HG03442 (cell line): ENCODE measurements at regions not wholly inside any gene's neighbourhood (a gene's known extent, or its start where the extent isn't known, plus 50 kb on each side); places are given as distances from the start of the nearest gene placed in this dataset.

Experiments used
- ATAC-seq: cut with Tn5 transposase; IDR thresholded peaks from one replicate; pipeline ENCODE4 v1.9.1; 2021; ENCODE audit warnings: mild to moderate bottlenecking, moderate library complexity; ENCODE audit not compliant: unreplicated experiment

DNA sequence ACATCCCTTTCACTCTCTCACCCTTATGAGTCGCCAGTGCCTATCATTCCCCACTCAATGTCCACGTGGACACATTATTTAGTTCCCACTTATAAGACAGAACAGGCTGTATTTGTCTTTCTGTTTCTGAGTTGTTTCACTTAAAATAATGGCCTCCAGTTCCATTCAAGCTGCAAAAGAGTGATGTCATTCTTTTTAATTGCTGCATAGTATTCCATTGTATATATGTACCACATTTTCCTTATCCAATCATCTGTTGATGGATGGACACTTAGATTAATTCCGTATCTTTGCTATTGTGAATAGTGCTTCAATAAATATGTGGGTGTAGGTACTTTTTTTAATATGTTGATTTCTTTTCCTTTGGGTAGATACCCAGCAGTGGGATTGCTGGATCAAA, 79.1 kb downstream of the ZNF365 start:
- ATAC-seq: no peak

DNA sequence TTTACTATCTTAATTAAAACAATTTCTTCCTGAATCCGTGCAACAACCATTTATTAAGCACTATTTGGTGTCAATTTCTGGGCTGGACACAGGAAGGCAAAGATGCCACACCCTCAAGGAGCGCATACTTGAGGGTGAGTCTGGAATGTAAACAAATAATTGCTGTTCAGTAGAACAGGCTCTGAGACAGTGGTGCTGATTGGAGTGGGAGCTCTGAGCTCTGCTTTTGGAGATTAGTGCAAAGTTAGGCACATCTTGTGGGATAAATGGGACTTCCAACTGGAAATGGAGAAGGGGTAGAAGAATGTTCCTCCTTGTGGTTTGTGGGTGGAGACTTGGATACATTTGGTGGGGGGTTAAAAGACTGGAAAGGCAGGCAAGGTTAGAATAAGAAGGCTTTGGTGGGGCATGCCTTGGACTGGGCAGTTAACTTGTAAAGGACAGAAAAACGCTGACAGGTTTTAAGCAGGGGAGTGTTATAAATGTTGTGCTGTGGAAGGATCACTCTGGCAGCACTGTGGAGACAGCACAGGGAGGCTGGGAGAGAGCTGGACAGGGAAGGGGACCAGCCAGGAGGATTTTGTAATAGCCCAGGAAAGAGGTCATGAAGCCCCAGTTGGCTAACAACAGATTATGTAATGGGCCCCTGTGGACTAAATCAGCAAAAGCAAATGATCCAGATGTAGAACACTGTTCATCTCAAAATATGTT, 80.7 kb downstream of the ZNF365 start:
- ATAC-seq: no peak

DNA sequence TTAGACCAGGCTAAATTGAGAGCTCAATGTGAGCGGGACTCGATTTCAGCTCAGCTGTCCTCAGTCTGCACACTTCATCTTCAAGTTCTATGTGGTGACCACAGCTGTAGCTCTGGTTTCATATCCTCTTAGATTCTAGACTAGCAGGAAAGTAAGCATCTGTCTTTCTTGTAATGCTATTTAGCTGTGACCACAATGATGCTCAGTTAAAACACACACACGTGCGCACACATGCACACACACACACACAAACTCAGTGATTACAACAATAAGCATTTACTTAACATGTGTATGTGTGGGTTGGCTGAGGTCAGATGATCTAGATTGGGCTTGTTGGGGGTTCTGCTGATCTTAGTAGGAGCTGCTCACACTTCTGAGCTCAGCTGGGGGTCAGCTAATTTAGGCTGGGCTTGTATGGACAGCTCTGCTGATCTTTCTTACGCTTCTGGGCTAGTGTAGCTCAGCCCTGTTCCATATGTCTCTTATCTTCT, 82.5 kb downstream of the ZNF365 start:
- peak; percentile 99 for ATAC-seq

DNA sequence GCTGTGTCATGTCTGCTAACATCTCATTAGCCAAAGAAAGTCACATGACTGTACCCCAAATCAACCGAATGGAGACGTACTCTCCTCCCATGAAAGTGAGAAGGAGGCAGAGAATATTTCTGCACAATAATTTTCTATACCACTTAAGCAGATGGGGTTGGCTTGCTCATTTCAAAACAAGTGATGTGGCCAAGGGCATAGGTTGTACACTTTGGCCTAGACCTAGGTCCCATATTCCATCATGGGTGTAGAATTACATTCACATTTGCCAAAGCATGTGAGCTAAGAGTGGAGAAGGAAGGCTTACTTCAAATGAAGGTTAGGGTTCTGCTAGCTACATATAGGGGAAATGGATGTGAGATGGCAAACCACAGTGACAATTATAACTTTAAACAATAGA, 83.0 kb downstream of the ZNF365 start:
- peak; percentile 4 for ATAC-seq

DNA sequence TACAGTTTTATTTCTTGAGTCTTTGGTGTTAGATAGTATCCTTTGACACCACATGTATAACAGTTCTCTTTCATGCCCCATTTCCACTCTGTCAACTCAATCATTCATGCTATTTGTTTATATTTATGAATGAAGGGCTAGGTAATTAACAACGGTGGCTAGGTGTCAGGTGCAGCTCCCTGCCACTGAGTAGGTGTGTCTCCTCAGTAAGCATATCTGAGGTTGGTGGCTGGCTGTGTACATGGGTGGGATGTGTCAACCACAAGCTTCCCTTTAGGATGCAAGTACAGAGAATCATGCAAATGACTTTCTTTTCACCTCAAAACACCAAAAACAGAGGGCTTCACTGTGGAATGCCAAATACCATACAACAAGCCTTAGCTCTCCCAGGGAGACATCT, 83.4 kb downstream of the ZNF365 start:
- peak; percentile 21 for ATAC-seq

DNA sequence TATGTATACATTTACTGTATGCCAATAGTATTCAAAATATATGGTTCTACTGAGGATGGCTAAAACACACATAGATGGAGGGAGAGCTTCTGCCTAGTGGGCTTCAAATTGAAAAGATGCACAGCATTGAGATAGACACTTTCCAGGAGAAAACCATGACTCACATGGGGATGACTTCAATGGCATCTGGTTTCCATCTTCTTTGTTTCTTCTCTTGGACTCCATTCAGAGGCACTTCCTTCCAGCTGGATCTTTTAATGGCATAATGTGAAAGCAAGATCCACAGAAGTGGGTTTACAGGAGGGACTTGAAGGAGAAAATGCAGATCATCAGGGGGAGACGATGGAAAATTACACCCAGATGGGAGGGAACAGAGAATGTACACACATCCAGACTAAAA, 84.9 kb downstream of the ZNF365 start:
- no peak for ATAC-seq

DNA sequence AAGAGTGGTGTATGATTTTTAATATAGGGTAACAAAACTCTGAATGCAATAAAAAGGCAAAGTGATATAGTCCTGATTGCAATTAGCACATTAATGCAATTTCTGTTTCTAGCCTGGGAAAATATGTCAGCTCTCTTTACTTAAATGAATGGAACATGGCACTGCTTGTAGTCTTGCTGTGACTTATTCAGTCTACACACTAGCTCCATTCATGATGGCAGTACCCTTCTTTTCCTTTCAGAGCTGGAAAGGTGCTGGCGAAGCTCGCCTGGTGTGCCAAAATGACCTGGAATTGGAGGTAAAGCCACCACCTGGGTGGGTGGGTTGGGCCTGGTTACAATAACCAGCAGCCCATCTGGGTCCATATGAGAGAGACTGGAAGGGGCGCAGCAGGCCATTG, 85.3 kb downstream of the ZNF365 start:
- no peak for ATAC-seq

DNA sequence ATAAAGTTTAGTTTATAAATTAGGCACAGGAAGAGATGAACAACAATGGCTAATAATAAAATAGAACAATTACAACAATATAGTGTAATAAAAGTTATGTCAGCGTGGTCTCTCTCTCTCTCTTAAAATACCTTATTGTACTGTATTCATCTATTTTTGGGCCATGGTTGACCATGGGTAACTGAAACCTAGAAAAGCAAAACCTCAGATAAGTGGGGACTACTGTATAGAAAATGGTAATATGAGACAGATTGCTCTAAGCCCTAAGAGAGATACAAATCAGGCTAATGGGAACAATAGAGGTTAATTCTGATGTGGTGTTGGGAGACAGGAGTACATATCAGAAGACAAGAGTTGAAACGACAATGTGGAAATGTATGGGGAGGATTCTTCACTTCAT, 86.2 kb downstream of the ZNF365 start:
- no peak for ATAC-seq

DNA sequence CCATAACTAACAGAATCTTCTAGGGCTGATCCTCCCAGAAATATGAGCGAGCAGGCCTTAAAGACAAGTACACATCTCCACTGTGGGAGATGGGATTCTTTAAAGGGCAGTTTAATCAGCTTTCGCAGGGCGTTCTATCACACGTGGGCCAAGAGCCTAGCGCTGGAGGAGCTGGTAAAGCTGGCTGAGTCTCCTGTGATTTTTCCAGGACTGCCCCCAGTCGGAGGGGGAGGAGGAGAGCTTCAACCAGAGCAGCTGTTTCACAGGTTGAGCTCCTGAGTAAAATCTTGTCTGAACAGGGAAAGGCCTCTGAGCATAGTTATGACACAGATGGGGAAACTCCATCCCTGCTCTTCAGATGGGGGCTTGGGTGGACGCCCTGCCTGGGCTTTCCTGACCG, 87.0 kb downstream of the ZNF365 start:
- no peak for ATAC-seq

DNA sequence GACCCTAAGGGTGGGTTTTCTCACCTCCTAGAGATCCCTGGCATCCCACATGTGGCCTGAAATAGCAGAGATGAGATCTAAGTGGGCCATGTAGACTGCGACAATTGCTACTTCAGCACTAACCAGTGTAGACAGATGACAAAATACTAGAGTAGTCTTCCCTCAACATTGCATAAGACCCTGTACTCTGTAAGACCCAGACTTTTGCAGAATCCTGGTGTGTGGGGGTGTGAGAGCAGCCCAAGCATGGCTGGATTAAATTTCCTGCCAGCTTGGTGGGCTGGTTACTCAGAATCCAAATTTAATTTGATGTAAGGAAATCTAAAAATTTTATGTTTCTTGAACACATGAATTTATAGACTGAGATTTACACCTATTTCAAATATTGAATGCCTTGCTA, 88.3 kb downstream of the ZNF365 start:
- ATAC-seq: no peak

DNA sequence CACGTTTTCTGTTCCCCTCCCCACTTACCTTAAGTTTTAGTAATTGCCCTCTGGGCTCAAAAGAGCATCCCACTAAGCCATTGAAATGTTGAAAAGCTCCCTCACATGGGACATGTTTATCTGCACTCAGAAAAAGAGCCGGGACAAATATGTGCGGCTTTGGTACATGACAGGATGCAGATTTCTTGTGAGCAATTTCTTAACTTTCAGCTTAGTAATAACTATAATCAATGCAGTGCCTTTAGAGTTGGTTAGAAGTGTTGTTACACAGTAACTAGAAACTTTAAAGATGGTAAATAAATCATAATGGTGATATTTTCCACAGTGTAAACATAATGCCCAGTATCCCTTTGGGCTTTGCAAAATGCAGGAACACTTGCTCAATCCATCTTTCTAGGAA, 89.2 kb downstream of the ZNF365 start:
- no peak for ATAC-seq

DNA sequence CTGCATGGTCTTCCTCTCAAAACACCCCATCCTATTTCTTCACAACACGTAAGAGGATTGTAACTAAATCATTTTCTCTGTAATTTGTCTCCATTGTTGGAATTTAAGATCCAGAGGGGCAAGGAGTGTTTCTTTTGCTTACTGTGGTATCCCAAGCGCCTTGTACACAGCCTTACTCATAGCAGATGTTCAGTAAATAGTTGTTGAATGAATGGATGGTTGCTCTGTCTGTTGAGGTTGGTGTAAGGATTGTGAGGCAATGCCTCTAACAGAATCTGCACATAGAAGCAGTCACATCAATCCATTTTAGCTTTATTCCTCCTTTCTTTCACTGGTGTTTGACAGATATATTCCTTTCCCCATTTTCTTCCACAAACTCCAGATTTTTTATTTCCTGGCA, 90.1 kb downstream of the ZNF365 start:
- ATAC-seq: no peak

DNA sequence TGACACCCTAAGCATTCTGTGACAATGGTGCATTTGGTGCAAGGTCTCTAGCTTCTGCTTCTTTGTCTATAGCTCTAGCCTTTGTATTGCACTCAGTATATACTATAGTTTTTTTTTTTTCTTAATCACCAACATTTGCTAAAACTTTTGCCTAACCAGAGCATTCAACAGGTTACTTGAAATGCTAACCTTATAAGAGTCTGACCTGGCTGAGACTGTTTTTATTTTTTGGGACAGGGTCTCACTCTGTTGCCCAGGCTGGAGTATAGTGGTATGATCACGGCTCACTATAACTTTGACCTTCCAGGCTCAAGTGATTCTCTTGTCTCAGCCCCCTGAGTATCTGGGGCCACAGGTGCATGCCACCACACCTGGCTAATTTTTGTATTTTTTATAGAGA, 92.4 kb downstream of the ZNF365 start:
- ATAC-seq: no peak

DNA sequence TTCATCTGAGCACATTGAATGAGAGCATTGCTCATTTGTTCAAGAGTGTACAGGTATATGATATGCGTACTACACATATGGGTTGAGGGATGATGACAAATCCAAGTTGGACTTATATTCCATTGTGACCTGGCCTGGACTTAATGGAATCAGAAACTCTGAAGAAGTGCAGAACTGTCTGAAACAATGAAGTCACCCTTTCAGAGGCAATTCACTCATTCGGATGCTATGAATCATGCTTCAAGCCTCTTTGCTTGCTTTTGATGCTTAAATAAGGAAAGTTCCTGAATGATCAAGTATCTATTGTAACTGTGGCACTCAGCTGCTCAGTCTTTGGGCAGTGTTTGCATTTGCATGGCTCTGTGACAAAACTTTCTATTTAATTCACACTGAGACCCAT, 93.4 kb downstream of the ZNF365 start:
- ATAC-seq: no peak

DNA sequence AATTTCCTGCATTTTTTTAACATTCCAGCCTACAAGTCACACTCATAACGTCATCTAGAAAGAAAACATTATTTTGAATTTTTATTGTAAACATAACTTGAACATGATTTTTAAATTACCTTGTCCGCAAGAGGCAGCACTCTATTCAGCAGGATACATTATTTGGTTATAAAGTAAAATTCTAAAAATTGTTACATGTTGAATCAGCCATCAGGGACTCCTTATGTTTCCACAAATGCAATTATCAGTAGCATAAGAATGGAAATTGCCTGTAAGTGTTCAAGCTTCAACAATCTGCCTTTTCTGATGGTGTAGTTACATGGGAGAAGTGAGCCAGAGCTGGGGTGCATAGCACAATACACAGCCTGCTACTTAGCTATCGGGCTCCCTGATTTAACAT, 97.5 kb downstream of the ZNF365 start:
- ATAC-seq: no peak

DNA sequence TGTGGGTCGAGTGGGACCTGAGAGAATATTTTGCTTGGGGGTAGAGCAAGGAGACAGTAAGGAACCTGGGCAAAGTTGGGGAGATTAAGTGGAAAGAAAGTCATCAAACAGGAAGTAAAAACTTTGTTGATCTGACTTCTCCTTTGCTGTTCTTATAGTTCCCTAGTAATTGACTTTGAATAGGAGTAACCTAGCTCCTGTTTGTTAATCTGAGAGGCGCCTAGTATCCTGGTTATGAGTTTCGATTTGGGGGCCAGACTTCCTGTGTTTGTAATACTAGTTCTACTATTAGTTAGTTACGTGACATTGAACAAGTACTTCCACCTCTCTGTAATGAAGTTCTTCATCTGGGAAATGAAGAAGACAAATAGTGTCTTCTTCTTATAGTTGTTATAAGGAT, 99.1 kb downstream of the ZNF365 start:
- ATAC-seq: no peak

DNA sequence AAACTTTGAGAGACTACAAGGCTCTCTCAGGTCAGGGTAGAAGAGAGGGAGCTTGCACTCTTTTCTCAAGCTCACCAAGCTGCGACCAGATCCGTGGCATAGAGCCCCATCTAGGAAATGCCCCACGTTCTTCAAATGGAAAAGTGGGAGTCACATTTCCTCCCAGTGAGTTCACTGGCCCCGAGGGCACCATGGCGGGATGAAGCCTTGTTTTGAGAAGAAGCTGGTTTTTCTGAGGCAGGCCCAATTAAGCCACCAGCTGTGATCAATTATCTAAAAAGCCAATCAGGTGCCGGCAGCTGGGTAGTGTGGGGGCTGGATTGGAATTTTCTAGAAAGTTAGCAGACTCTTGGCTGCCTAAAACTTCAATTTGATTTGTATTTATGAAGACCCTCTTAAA, 101.4 kb downstream of the ZNF365 start:
- ATAC-seq: no peak

DNA sequence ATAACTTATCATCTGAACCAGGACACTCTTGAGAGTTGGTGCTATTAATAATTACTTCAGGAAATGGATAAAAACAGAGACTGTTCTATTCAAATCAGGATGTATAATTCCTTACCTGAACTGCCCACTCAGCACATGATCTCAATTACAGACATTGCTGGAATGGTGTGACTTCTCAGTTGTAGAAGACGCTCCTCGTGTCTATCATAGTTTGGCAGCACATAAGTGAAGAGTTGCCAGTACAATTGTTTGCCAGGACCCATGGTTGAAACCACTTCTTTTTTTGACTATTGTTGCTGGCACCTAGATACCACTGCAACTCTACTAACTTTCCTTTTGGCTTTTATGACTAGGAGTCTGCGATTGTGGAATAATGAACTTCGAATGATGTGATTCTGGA, 105.4 kb downstream of the ZNF365 start:
- no peak for ATAC-seq

DNA sequence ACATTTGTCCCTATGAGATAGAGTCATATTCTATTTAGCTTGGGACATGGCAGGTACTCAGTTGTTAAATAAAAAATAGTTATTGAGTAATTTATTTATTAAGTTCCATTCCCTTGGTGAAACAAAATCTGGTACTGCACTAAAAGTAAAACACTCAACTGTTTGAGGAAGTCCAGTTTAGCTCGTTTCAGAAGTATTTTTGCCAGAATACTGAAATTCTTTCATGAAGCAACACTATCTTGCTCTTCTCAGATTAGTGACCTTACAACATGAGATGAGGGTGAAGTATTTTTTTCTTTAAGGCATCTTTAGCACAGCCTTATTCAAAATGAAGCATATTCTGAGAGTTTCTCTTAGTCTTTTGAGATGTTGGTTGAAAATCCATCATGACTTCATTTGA, 106.0 kb downstream of the ZNF365 start:
- no peak for ATAC-seq

DNA sequence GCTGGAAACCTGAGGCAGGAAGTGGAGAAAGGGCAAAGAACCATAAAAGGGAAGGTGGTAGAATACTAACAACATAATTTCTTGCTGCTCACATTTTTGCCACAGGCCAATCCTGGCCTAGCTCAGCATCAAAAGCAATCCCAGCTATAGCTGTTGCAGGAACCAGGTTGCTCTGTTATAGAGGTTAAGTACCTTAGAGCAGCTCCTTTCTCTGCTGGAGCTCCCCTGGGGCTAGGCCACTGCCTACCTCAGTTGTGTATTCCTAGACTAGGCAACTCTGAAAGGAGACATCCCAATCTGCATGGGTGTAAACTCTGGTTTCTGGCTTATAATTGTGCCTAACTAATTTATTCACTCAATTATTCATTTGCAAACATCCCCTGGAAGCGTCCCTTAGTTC, 108.4 kb downstream of the ZNF365 start:
- ATAC-seq: no peak

DNA sequence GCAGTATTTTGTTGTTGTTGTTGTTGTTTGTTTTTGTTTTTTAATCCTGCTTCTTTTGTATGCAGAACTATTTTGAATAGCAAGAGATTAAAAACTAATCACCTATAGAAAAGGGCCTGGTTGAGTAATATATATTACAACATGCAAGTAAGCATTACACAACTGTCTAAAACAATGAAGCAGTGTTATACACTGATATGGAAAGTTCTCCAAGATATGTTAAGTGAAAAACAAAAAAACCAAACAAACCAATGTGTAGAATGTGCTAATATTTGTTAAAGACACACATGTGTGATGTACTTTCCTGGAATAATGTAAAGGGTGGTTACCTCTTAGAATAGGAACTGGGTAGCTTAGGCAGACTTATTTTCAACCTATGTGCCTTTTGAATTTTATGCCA, 117.4 kb downstream of the ZNF365 start:
- no peak for ATAC-seq

DNA sequence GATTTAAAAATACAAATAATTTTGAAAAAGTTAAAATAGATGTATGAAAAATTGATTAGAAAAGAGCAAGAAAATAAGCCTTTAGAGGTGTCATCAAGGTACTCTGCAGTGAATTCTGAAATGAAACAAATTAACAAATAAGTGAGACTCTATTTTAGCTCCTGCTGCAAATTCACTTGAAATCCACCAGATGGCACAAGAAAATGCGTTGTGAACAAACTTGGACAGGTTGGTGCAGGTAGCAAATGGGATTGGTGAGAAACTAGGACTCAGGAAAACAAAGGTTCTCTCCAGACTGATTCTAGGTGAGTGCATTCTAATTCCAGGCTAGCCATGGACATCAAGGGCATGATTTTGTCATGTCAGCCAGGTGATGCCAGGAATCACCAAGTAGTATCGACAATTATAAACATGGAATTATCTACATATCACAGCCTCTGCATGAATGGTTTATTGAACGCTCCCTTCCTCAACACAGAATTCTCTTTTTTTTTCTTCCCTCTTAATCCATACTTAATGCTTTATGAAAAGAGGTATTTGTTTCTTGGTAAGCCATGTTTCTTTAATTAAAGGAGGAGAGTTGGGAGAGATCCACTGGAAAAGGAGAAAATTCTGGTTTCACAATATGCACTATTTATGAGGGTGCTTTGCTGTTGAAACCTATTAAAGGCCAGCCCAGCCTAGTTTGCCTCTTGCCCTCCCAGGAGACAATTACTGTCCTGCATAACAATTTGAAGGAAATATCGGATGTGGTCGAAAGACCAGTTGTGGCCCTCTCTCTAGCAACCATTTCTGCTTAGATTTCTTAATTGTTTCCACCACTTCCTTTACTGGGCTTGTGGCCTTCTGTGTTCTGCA, 118.1 kb downstream of the ZNF365 start:
- ATAC-seq: no peak

DNA sequence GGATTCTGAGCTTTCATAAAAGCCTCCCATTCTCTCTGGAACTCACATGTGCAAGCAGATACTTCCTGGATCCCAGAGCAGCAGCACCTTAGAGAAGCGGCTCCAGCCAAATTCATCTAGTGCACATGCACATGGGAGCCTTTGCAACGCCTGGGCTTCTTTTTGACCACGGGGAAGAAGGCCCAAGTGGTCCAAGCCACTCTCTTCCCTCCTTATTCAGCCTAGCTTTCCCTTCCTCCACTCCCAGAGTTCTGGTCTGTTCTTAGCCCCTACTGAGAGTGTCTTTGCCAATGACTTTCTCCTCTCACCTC, 118.7 kb downstream of the ZNF365 start:
- ATAC-seq: no peak
